ENCODE measurements at regions not wholly inside any gene's neighbourhood (a gene's known extent, or its start where the extent isn't known, plus 50 kb on each side); places are given as distances from the start of the nearest gene placed in this dataset.
A peak's percentile ranks its signal among the peaks of the same experiment; 100 is the strongest.

- ATAC-seq (no peak), DNase-seq (no peak), FAIRE-seq (no peak)
- TF ChIP-seq, protein P1, sequence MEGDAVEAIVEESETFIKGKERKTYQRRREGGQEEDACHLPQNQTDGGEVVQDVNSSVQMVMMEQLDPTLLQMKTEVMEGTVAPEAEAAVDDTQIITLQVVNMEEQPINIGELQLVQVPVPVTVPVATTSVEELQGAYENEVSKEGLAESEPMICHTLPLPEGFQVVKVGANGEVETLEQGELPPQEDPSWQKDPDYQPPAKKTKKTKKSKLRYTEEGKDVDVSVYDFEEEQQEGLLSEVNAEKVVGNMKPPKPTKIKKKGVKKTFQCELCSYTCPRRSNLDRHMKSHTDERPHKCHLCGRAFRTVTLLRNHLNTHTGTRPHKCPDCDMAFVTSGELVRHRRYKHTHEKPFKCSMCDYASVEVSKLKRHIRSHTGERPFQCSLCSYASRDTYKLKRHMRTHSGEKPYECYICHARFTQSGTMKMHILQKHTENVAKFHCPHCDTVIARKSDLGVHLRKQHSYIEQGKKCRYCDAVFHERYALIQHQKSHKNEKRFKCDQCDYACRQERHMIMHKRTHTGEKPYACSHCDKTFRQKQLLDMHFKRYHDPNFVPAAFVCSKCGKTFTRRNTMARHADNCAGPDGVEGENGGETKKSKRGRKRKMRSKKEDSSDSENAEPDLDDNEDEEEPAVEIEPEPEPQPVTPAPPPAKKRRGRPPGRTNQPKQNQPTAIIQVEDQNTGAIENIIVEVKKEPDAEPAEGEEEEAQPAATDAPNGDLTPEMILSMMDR (IDR thresholded peaks at IDR 0.05): no peak
- H3K27ac ChIP-seq: no peak overlapping the region
- peaks cover 0 to 10% (median 3%) of the 10 kb centered on the region in 4 donors for H3K27me3 ChIP-seq
- no peaks in the 10 kb centered on the region for H3K9me3 ChIP-seq
- no peak overlapping the region for H3K4me3 ChIP-seq
- WGBS, 2 donors: 64 to 80% methylated on average over 15 of the region's 15 CpGs
- no peaks in the 10 kb centered on the region for H3K4me1 ChIP-seq
- no peaks in the 10 kb centered on the region for H3K36me3 ChIP-seq
- intact Hi-C loops (cut with DNase I): no loop called here
Observed at GRCh38 chr21:25362375-25363267, 244.7 kb downstream of the MRPL39 start.

DNA sequence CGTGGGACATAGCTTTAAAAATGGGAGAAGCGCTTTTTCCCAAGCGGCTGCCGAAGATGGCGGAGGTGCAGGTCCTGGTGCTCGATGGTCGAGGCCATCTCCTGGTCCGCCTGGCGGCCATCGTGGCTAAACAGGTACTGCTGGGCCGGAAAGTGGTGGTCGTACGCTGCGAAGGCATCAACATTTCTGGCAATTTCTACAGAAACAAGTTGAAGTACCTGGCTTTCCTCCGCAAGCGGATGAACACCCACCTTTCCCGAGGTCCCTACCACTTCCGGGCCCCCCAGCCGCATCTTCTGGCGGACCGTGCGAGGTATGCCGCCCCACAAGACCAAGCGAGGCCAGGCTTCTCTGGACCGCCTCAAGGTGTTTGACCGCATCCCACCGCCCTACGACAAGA is 245.5 kb downstream of the MRPL39 start:
- no peak overlapping the region for H3K27ac ChIP-seq
- H3K27me3 ChIP-seq: peaks cover 0 to 10% (median 3%) of the 10 kb centered on the region in 4 donors
- ATAC-seq (no peak), FAIRE-seq (no peak), DNase-seq (peak in 2 of 6 donors; percentile 30 to 42)
- H3K4me1 ChIP-seq: no peaks in the 10 kb centered on the region
- intact Hi-C loops (cut with DNase I): no loop called here
- H3K4me3 ChIP-seq: no peak overlapping the region
- H3K9me3 ChIP-seq: no peaks in the 10 kb centered on the region
- WGBS, 2 donors: 84 to 87% methylated on average over 27 to 28 of the region's 28 CpGs
- TF ChIP-seq, protein P1 (IDR thresholded peaks at IDR 0.05): no peak
- H3K36me3 ChIP-seq: no peaks in the 10 kb centered on the region

DNA sequence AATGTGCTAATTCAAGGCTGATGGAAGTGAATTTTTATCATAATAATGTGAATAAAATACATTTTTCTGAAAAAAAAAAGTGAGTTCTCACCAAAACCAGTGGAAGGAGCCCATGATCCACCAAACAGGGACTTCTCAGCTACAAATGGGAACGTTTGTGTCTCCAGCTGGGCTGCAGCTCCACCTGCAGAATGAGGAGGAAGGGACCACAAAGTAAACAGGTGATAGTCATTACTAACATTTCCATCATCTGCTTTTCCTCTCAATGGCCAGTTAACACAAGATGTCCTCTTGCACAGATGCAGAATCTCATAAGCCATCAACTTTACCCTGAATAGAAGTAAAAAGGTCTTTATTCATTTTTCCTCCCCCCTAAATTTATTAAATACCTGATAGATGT is 246.2 kb downstream of the MRPL39 start:
- no peak overlapping the region for H3K4me3 ChIP-seq
- FAIRE-seq (no peak), DNase-seq (no peak), ATAC-seq (no peak)
- peaks cover 0 to 9% (median 3%) of the 10 kb centered on the region in 4 donors for H3K27me3 ChIP-seq
- WGBS, 2 donors: 9 to 19% methylated on average over 1 of the region's 1 CpG
- H3K9me3 ChIP-seq: no peaks in the 10 kb centered on the region
- intact Hi-C loops (cut with DNase I): no loop called here
- no peak overlapping the region for H3K27ac ChIP-seq
- no peaks in the 10 kb centered on the region for H3K4me1 ChIP-seq
- H3K36me3 ChIP-seq: no peaks in the 10 kb centered on the region
- TF ChIP-seq, protein P1 (IDR thresholded peaks at IDR 0.05): no peak

DNA sequence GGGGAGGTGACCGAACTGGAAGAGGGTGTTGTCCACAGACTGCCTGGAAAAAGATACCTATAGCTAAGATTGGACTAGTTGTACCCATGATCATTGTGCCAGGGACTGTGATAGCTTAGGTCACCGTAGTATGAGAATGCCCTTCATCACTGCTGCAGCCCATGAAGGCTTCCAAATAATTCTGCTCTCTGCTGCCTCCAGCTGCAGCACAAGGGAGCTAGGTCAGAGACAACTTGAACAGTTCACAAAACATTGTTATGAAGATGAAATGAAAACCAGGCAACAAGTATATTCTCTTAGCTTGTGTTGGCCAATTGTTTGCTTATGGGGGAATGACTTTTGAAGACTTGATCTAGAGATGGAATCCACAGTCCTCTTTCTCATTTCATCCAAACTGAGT is 246.7 kb downstream of the MRPL39 start:
- no peaks in the 10 kb centered on the region for H3K9me3 ChIP-seq
- TF ChIP-seq, protein P1 (IDR thresholded peaks at IDR 0.05): no peak
- 43 to 55% methylated on average over 2 of the region's 2 CpGs for WGBS, 2 donors
- no peaks in the 10 kb centered on the region for H3K4me1 ChIP-seq
- no peaks in the 10 kb centered on the region for H3K36me3 ChIP-seq
- peaks cover 0 to 6% (median 2%) of the 10 kb centered on the region in 4 donors for H3K27me3 ChIP-seq
- H3K27ac ChIP-seq: no peak overlapping the region
- H3K4me3 ChIP-seq: no peak overlapping the region
- intact Hi-C loops (cut with DNase I): no loop called here
- peak in 1 of 4 donors; percentile 18 for ATAC-seq
- FAIRE-seq: no peak
- no peak for DNase-seq

GRCh38 chr21:25359724-25360123 is 247.6 kb downstream of the MRPL39 start:
- TF ChIP-seq, protein P1 (IDR thresholded peaks at IDR 0.05): no peak
- ATAC-seq: peak in 2 of 4 donors; percentile 42 to 64
- intact Hi-C loops (cut with DNase I): no loop called here
- FAIRE-seq: no peak
- peak in 2 of 6 donors; percentile 6 to 25 for DNase-seq
- WGBS, 2 donors: 52 to 60% methylated on average over 5 of the region's 5 CpGs
- H3K36me3 ChIP-seq: no peaks in the 10 kb centered on the region
- H3K4me3 ChIP-seq: no peak overlapping the region
- no peak overlapping the region for H3K27ac ChIP-seq
- no peaks in the 10 kb centered on the region for H3K4me1 ChIP-seq
- H3K27me3 ChIP-seq: no peaks in the 10 kb centered on the region
- H3K9me3 ChIP-seq: no peaks in the 10 kb centered on the region

Measured in pancreas (tissue), 10 donors.